GM06990 (cell line): ENCODE measurements at regions not wholly inside any gene's neighbourhood (a gene's known extent, or its start where the extent isn't known, plus 50 kb on each side); places are given as distances from the start of the nearest gene placed in this dataset.

Experiments
- DNase-seq: peaks from one replicate; pipeline ENCODE4 v3.0.0-alpha.2; 2011; ENCODE audit not compliant: insufficient read length; ENCODE audit errors: extremely low read depth
- H3K27me3 ChIP-seq: replicated peaks from 2 replicates; pipeline ENCODE4 v1.6.0; 2011; ENCODE audit warnings: low read length; ENCODE audit not compliant: control insufficient read depth, insufficient read depth
- H3K36me3 ChIP-seq: 2 replicates; pipeline ENCODE4 v1.5.1; 2011; ENCODE audit warnings: low read length; ENCODE audit not compliant: control insufficient read depth, insufficient read depth
- H3K4me3 ChIP-seq: replicated peaks from 2 replicates; pipeline ENCODE4 v1.5.1; 2011; ENCODE audit warnings: low read depth, mild to moderate bottlenecking, control low read depth, low read length
- TF ChIP-seq, protein P1 (sequence below): IDR thresholded peaks from 2 replicates; pipeline ENCODE4 v1.5.1; 2011; ENCODE audit warnings: low read length, control low read depth, mild to moderate bottlenecking, inconsistent platforms; ENCODE audit not compliant: insufficient read depth, poor library complexity, severe bottlenecking

DNA sequence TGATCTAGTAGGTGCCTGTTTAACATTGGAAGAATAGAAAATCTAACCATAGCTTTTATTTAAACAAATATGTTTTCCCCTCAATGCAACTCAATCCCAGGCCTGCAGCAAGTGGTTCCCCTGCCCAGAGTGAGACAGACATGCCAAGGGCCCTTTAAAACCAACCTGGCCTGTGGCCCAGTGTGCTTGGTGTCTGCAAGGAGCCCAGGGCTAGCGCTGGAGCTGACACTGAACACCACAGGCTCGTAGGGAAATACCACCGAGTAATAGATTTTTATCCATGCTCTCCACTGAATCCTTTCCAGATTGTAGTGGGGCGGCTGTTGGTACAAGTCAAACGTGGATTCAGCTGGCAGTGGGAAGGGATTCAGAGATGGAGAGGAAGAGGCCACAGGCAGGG lies 95.6 kb upstream of the NRXN3 start:
- DNase-seq = no peak
- no peaks in the 10 kb centered on the region for H3K36me3 ChIP-seq

DNA sequence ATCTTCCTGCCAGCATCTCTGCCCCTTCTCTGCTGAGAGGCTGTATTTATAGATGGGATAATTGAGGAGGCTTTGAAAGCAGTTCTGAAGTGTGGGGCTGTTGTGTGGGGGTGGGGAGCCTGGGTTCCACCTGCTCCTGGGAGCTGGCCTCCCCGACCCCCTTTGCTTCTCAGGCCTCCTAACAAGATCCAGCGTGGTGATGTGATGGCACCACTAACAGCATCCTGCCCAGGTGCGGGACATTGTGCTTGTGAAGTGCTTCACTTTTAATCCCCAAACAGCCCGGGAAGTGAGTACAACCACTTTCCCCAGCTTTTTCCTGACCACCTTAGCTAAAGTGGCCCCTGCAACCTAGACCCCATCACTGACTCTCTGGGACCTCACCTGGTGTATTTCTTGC lies 95.1 kb upstream of the NRXN3 start:
- no peak for DNase-seq
- TF ChIP-seq, protein P1, sequence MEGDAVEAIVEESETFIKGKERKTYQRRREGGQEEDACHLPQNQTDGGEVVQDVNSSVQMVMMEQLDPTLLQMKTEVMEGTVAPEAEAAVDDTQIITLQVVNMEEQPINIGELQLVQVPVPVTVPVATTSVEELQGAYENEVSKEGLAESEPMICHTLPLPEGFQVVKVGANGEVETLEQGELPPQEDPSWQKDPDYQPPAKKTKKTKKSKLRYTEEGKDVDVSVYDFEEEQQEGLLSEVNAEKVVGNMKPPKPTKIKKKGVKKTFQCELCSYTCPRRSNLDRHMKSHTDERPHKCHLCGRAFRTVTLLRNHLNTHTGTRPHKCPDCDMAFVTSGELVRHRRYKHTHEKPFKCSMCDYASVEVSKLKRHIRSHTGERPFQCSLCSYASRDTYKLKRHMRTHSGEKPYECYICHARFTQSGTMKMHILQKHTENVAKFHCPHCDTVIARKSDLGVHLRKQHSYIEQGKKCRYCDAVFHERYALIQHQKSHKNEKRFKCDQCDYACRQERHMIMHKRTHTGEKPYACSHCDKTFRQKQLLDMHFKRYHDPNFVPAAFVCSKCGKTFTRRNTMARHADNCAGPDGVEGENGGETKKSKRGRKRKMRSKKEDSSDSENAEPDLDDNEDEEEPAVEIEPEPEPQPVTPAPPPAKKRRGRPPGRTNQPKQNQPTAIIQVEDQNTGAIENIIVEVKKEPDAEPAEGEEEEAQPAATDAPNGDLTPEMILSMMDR = no peak
- H3K27me3 ChIP-seq = no peaks in the 10 kb centered on the region; the same call in 1 of the 2 replicates
- H3K4me3 ChIP-seq = no peak overlapping the region
- H3K36me3 ChIP-seq = no peaks in the 10 kb centered on the region

More for the DNA sequence above, 95.6 kb upstream of the NRXN3 start:
- H3K4me3 ChIP-seq = no peak overlapping the region
- H3K27me3 ChIP-seq = peaks cover 1% of the 10 kb centered on the region
- TF ChIP-seq, protein P1 = no peak

DNA sequence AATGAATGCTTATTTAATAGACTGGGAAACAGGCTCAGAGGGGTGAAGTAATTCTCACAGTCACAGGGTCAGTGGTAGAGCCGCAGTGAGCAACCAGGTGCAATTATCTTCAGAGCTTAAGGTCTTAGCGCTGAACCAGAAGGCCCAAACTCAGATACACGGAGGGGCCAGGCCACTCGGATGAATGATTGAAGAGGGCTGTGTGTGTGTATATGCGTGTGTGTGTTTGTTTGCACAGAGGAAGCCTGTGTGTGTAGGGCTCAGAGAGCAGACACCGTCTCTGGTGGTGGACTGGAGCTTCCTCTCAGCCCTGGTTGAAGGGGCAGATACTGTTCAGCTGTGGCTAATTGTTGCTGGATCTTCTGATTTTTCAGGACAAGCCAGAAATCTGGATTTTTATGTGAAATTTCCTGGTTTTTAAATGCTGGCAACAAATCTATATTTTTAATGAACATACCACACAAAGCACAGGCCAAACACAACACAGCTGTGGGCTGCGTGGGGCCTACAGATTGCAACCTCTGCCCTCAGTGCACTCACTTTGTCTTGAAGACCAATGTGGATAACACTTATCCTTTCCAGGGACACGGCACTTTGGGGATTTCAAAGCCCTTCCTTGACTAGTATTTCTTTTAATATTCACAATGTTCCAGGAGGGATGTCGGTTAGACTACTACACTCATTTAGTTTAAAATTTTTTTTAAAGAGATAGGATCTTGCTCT lies 94.5 kb upstream of the NRXN3 start:
- DNase-seq = no peak
- H3K36me3 ChIP-seq = no peaks in the 10 kb centered on the region
- TF ChIP-seq, protein P1 = no peak
- no peak overlapping the region for H3K4me3 ChIP-seq
- H3K27me3 ChIP-seq = no peaks in the 10 kb centered on the region; the same call in 1 of the 2 replicates

DNA sequence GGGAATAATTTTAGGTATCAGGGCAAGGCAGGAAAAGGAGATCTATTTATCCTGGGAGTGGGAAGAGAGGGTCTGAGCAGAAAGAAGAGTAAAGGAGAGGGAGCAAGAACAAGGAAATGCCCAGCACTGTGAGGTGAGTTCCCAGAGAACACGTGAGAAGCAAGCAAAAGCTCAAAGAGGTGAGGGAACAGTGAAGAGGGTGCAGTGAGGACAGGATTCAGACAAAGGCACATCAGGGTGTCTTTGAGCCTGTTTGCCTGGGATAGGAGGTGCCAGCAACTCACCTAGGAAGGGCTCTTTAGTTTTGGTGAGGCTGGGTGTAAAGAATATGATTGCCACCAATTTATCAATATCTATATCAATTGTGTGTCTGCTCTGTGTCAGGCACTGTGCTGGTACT lies 88.9 kb upstream of the NRXN3 start:
- no peaks in the 10 kb centered on the region; the same call in none of the 2 replicates for H3K27me3 ChIP-seq
- no peak overlapping the region for H3K4me3 ChIP-seq
- H3K36me3 ChIP-seq = no peaks in the 10 kb centered on the region
- TF ChIP-seq, protein P1 = no peak
- DNase-seq = no peak

DNA sequence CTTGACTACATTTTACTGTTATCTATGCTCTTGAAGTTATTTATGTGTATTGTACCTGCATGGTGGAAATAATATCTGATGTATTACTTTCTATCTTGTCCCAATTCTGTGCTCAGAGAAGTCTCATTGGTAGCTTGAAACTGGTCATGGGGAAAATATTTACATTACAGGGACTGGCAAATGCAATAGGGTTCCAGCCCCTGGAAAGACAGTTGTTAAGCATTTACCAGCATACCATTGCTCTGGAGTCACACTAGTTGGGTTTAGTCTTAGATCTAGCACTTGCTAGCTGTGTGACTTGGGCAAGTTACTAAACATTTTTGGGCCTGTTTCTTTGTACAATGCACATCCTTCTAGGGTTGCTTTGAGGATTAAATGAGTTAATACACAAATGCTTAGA lies 86.3 kb upstream of the NRXN3 start:
- H3K4me3 ChIP-seq = no peak overlapping the region
- TF ChIP-seq, protein P1 = no peak
- no peaks in the 10 kb centered on the region for H3K36me3 ChIP-seq
- no peaks in the 10 kb centered on the region; the same call in none of the 2 replicates for H3K27me3 ChIP-seq
- DNase-seq = no peak
